ENCODE measurements at regions not wholly inside any gene's neighbourhood (a gene's known extent, or its start where the extent isn't known, plus 50 kb on each side); places are given as distances from the start of the nearest gene placed in this dataset.

DNA sequence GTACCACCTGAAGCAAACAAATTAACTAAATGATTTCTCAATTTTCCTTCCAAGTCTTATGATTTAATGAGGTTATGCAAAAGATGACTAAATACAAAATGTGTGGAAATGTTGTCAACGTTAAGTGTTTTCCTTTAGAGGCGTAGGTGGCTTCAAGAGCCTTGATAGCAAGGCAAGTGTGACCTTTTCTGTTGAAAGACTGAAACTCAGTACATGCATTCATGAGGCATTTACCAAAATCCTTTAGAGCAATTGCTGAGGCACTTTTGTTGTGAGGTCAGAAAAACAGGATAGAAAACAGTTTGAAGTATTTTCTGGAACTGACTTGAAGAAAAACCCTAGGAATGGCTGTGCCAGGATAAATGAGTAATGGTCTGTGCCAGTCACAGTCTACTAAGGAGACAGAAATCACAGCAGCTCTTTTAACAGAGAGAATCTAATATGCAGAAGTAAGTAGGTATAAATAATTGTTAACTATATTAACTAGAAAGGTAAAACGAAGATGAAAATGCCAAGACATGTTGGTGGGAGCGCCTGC lies 326.5 kb upstream of the CDH20 start:
- POLR2A ChIA-PET = no interaction called here
- DNase-seq (ENCODE audit: low read depth, low spot score) = no peak
- TF ChIP-seq, protein P1, sequence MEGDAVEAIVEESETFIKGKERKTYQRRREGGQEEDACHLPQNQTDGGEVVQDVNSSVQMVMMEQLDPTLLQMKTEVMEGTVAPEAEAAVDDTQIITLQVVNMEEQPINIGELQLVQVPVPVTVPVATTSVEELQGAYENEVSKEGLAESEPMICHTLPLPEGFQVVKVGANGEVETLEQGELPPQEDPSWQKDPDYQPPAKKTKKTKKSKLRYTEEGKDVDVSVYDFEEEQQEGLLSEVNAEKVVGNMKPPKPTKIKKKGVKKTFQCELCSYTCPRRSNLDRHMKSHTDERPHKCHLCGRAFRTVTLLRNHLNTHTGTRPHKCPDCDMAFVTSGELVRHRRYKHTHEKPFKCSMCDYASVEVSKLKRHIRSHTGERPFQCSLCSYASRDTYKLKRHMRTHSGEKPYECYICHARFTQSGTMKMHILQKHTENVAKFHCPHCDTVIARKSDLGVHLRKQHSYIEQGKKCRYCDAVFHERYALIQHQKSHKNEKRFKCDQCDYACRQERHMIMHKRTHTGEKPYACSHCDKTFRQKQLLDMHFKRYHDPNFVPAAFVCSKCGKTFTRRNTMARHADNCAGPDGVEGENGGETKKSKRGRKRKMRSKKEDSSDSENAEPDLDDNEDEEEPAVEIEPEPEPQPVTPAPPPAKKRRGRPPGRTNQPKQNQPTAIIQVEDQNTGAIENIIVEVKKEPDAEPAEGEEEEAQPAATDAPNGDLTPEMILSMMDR (IDR thresholded peaks at IDR 0.05; ENCODE audit: insufficient read depth, low read length, missing control alignments) = no peak
- no peak overlapping the region for H3K4me3 ChIP-seq (ENCODE audit: low read depth, low read length)
- CTCF ChIA-PET = no interaction called here

DNA sequence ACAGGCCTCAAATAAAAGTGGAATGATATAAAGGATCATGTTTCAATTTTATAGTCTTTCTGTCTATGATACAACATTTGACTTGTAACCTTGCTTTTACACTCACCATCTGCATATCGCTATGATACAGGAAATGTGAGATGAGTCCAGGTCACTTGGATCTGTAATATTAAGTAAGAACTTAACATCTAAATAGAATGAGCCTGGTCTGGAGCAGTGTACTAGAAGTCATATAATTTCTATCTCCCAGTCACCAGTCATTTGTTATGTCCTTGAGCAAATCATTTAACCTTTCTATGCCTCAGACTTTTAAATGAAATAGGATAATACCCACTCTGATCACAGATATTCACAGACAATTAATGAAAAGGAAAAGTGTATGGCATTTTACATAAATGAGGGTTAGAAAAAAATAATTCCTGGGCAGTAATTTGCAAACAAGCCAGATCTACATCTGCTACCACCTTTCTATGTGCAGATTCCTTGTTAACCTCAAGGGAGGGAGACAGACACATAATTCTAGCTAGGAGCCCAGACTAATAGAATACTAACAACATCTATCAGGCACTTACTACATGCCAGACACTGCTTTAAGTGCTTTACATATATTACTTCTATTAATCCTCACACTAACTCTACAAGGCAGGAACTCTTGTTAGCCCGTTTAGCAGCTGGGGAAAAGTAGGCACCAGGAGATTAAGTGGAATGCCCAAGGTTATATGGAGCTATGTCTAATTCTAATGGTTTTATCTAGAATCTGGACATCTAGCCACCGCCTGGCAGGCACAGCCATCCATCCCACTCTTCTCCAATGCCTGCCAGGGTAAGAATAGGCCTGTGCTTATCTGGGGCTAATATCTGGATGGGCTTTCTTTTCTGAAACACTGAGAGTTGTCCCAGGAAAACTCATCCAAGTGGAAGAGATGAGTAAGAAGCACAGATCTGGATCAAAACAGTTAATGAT lies 313.6 kb upstream of the CDH20 start:
- TF ChIP-seq, protein P1 (IDR thresholded peaks at IDR 0.05; ENCODE audit: insufficient read depth, low read length, missing control alignments) = no peak
- POLR2A ChIA-PET = no interaction called here
- H3K4me3 ChIP-seq (ENCODE audit: low read depth, low read length) = no peak overlapping the region
- CTCF ChIA-PET = no interaction called here
- DNase-seq (ENCODE audit: low read depth, low spot score) = no peak

DNA sequence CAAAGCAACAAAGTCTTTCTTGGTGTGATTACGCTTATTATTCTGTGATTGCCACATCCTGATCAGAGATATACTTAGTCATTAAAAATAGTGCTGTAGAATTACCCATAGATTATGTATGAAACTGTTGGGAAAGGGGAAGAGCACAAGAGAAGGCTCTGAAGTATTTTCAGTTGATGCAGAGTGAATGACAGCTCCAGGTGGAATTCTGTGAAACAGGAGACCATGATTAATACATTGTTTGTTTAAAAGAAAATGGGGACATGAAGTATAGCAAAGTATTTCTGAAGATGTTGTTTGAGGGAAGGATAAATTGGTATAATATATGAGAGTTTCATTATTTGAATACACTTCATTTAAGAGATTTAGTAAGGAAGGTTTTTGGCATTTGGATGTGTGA lies 307.6 kb upstream of the CDH20 start:
- no peak overlapping the region for H3K4me3 ChIP-seq (ENCODE audit: low read depth, low read length)
- DNase-seq (ENCODE audit: low read depth, low spot score) = no peak
- CTCF ChIA-PET = no interaction called here
- TF ChIP-seq, protein P1 (IDR thresholded peaks at IDR 0.05; ENCODE audit: insufficient read depth, low read length, missing control alignments) = no peak
- POLR2A ChIA-PET = no interaction called here

DNA sequence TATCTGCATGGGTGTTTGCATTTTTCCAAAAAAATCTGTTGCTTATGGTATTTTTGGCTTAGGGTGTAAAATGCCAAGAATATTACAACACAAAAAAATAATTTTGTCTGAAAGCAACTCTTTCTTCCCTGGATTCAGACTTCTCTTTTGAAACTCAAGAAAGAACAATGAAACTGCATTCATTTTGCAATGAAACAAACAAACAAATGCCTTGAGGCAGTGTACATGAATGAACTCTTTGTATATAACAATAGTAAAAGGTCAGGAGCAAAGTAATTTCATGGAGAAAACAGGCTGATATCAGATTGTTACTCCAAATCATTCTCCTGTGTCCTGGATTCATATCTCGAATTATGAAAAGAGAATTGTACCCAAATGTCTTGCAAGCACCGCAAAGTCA lies 301.6 kb upstream of the CDH20 start:
- POLR2A ChIA-PET = no interaction called here
- H3K4me3 ChIP-seq (ENCODE audit: low read depth, low read length) = no peak overlapping the region
- TF ChIP-seq, protein P1 (IDR thresholded peaks at IDR 0.05; ENCODE audit: insufficient read depth, low read length, missing control alignments) = no peak
- no peak for DNase-seq (ENCODE audit: low read depth, low spot score)
- CTCF ChIA-PET = no interaction called here

DNA sequence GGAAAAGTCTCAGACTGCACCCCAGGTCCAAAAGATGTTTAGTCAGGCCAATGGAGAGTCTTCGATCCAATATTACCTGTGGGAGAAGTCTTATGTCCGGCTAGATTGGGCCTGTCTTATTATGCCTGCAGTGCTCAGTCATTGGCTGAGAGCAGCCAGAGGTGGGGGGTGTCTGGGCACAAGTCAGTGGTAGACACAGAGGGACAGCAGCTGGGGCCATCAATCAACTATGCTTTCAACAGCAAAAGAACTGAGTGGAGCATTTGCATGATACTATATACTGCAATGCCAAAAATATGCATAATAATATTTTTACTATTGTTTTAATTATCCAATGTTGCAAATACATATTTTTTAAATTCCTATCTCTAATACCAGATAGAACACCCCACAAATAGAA lies 298.6 kb upstream of the CDH20 start:
- CTCF ChIA-PET = no interaction called here
- POLR2A ChIA-PET = no interaction called here
- H3K4me3 ChIP-seq (ENCODE audit: low read depth, low read length) = no peak overlapping the region
- no peak for DNase-seq (ENCODE audit: low read depth, low spot score)
- TF ChIP-seq, protein P1 (IDR thresholded peaks at IDR 0.05; ENCODE audit: insufficient read depth, low read length, missing control alignments) = no peak

DNA sequence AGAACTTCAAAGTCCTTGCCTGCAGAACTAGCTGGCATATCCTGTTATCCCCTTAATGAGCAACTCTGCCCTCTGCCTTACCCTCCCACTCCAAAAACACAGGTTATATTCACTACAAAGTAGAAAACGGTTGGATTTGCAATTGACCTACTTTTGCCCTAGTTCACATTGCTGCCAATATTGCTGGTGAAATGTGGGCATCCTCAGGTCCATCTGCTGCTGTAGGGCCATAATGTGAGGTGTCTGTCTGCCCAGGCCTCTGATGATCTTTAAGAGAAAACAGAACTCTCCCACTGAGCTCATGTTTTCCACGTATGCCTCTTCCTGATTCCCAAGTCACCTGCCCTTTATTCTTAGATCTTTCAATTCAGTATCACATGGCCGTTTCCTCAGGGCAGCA lies 294.0 kb upstream of the CDH20 start:
- DNase-seq (ENCODE audit: low read depth, low spot score) = no peak
- ChIA-PET POLR2A (no interaction called here), CTCF (no interaction called here)
- H3K4me3 ChIP-seq (ENCODE audit: low read depth, low read length) = no peak overlapping the region
- TF ChIP-seq, protein P1 (IDR thresholded peaks at IDR 0.05; ENCODE audit: insufficient read depth, low read length, missing control alignments) = no peak

Data from AG04449 (cell line).